Neural progenitor cell (in vitro differentiated cells): ENCODE measurements at regions not wholly inside any gene's neighbourhood (a gene's known extent, or its start where the extent isn't known, plus 50 kb on each side); places are given as distances from the start of the nearest gene placed in this dataset.

Experiments used
- DNase-seq: peaks from one replicate; pipeline ENCODE4 v3.0.0-alpha.2; 2016; ENCODE audit warnings: low spot score
- H2AFZ ChIP-seq: fragments of 200-600 bp; sonication (generic); replicated peaks from 2 replicates; pipeline ENCODE4 v1.6.1; 2016; ENCODE audit warnings: antibody characterized with exemption
- H3F3A ChIP-seq: fragments of 200-600 bp; sonication (generic); 2 replicates; pipeline ENCODE4 v1.6.1; 2016; ENCODE audit warnings: antibody characterized with exemption, low read depth
- H3K27ac ChIP-seq: fragments of 200-600 bp; sonication (generic); 2 replicates; pipeline ENCODE4 v1.5.1; 2016; ENCODE audit warnings: mild to moderate bottlenecking
- H3K27me3 ChIP-seq: fragments of 200-600 bp; sonication (generic); 2 replicates; pipeline ENCODE4 v1.6.1; 2016; ENCODE audit warnings: mild to moderate bottlenecking, moderate library complexity
- H3K36me3 ChIP-seq: fragments of 200-600 bp; sonication (generic); 2 replicates; pipeline ENCODE4 v1.5.1; 2016
- H3K4me1 ChIP-seq: fragments of 200-600 bp; sonication (generic); 2 replicates; pipeline ENCODE4 v1.6.1; 2016; ENCODE audit warnings: mixed run types
- H3K4me2 ChIP-seq: fragments of 200-600 bp; sonication (generic); 2 replicates; pipeline ENCODE4 v1.6.1; 2016
- H3K4me3 ChIP-seq: fragments of 200-600 bp; sonication (generic); 2 replicates; pipeline ENCODE4 v1.5.1; 2016
- H3K79me2 ChIP-seq: fragments of 200-600 bp; sonication (generic); 2 replicates; pipeline ENCODE4 v1.6.1; 2016; ENCODE audit warnings: low read depth
- H3K9ac ChIP-seq: fragments of 200-600 bp; sonication (generic); 2 replicates; pipeline ENCODE4 v1.6.1; 2016
- H3K9me3 ChIP-seq: fragments of 200-600 bp; sonication (generic); 2 replicates; pipeline ENCODE4 v1.5.1; 2016; ENCODE audit warnings: low read depth
- H4K20me1 ChIP-seq: fragments of 200-600 bp; sonication (generic); 2 replicates; pipeline ENCODE4 v1.6.1; 2016; ENCODE audit warnings: low read depth
- H3K27ac Mint-ChIP-seq: 3 replicates; pipeline ENCODE4 v1.8.0; 2021; ENCODE audit warnings: mixed read lengths
- H3K27me3 Mint-ChIP-seq: 2 replicates; pipeline ENCODE4 v1.8.0; 2022; ENCODE audit warnings: low read depth, mild to moderate bottlenecking, inconsistent platforms, moderate library complexity, mixed read lengths; ENCODE audit not compliant: insufficient read depth
- H3K36me3 Mint-ChIP-seq: 3 replicates; pipeline ENCODE4 v1.8.0; 2021; ENCODE audit warnings: mixed read lengths
- H3K4me1 Mint-ChIP-seq: 3 replicates; pipeline ENCODE4 v1.8.0; 2021; ENCODE audit warnings: mixed read lengths
- H3K4me3 Mint-ChIP-seq: 3 replicates; pipeline ENCODE4 v1.8.0; 2021; ENCODE audit warnings: mild to moderate bottlenecking, moderate library complexity, mixed read lengths
- H3K9me3 Mint-ChIP-seq: 3 replicates; pipeline ENCODE4 v1.8.0; 2020; ENCODE audit warnings: mixed read lengths
- CTCF ChIP-seq: fragments of 200-600 bp; sonication (generic); IDR thresholded peaks from 2 replicates; pipeline ENCODE4 v1.5.1; 2017; ENCODE audit warnings: antibody characterized with exemption, mild to moderate bottlenecking
- EZH2 ChIP-seq: fragments of 200-600 bp; sonication (generic); IDR thresholded peaks from 2 replicates; pipeline ENCODE4 v1.6.1; 2017; ENCODE audit warnings: antibody characterized with exemption, mild to moderate bottlenecking, moderate library complexity
- EZH2phosphoT487 ChIP-seq: fragments of 200-600 bp; sonication (generic); IDR thresholded peaks from 2 replicates; pipeline ENCODE4 v1.6.1; 2017; ENCODE audit warnings: antibody characterized with exemption

- H3K36me3 Mint-ChIP-seq, result no peaks in the 10 kb centered on the region
- H3K4me3 ChIP-seq, result no peak overlapping the region
- no peak overlapping the region for H3K27ac ChIP-seq
- no peaks in the 10 kb centered on the region for H3K4me1 ChIP-seq
- no peak overlapping the region for H3K4me2 ChIP-seq
- no peak overlapping the region for H3K27ac Mint-ChIP-seq
- H3K4me3 Mint-ChIP-seq, result no peak overlapping the region
- no peak overlapping the region for H3K9ac ChIP-seq
- no peaks in the 10 kb centered on the region for H3K27me3 ChIP-seq
- no peaks in the 10 kb centered on the region for H3F3A ChIP-seq
- H3K9me3 Mint-ChIP-seq, result no peaks in the 10 kb centered on the region
- no peaks in the 10 kb centered on the region for H4K20me1 ChIP-seq
- peaks cover 2% of the 10 kb centered on the region for H3K27me3 Mint-ChIP-seq
- no peak for TF ChIP-seq EZH2phosphoT487
- TF ChIP-seq CTCF, result peak; percentile 4
- no peaks in the 10 kb centered on the region for H3K4me1 Mint-ChIP-seq
- H3K79me2 ChIP-seq, result no peaks in the 10 kb centered on the region
- no peak overlapping the region for H2AFZ ChIP-seq
- DNase-seq, result no peak
- H3K9me3 ChIP-seq, result no peaks in the 10 kb centered on the region
- no peaks in the 10 kb centered on the region for H3K36me3 ChIP-seq
Measured at GRCh38 chr1:187551061-187551460, 722.3 kb downstream of the PLA2G4A start.

- no peaks in the 10 kb centered on the region for H3K4me1 ChIP-seq
- Mint-ChIP-seq H3K27me3 (peaks cover 2% of the 10 kb centered on the region), H3K27ac (no peak overlapping the region), H3K4me3 (no peak overlapping the region), H3K9me3 (no peaks in the 10 kb centered on the region), H3K4me1 (no peaks in the 10 kb centered on the region), H3K36me3 (no peaks in the 10 kb centered on the region)
- no peaks in the 10 kb centered on the region for H3K9me3 ChIP-seq
- H3K36me3 ChIP-seq, result no peaks in the 10 kb centered on the region
- no peaks in the 10 kb centered on the region for H3F3A ChIP-seq
- no peaks in the 10 kb centered on the region for H3K27me3 ChIP-seq
- TF ChIP-seq EZH2phosphoT487 (no peak), EZH2 (no peak), CTCF (no peak)
- H3K4me3 ChIP-seq, result no peak overlapping the region
- H3K9ac ChIP-seq, result no peak overlapping the region
- H3K4me2 ChIP-seq, result no peak overlapping the region
- no peak overlapping the region for H3K27ac ChIP-seq
- DNase-seq, result no peak
- no peak overlapping the region for H2AFZ ChIP-seq
- H4K20me1 ChIP-seq, result no peaks in the 10 kb centered on the region
- no peaks in the 10 kb centered on the region for H3K79me2 ChIP-seq
Measured at GRCh38 chr1:187563191-187563590, 734.4 kb downstream of the PLA2G4A start.

GRCh38 chr1:187566354-187566753 lies 737.6 kb downstream of the PLA2G4A start:
- no peaks in the 10 kb centered on the region for H3K9me3 Mint-ChIP-seq

More at GRCh38 chr1:187566354-187566753, 737.6 kb downstream of the PLA2G4A start:
- Histone ChIP-seq H3K27ac (no peak overlapping the region), H4K20me1 (no peaks in the 10 kb centered on the region), H2AFZ (no peak overlapping the region), H3K4me1 (no peaks in the 10 kb centered on the region), H3K4me2 (no peak overlapping the region), H3K9ac (no peak overlapping the region), H3K4me3 (no peak overlapping the region), H3K36me3 (no peaks in the 10 kb centered on the region), H3K9me3 (no peaks in the 10 kb centered on the region), H3F3A (no peaks in the 10 kb centered on the region), H3K27me3 (no peaks in the 10 kb centered on the region), H3K79me2 (no peaks in the 10 kb centered on the region)
- Mint-ChIP-seq H3K27me3 (no peaks in the 10 kb centered on the region), H3K27ac (no peak overlapping the region), H3K36me3 (no peaks in the 10 kb centered on the region), H3K4me3 (no peak overlapping the region), H3K4me1 (no peaks in the 10 kb centered on the region)
- TF ChIP-seq EZH2 (no peak), EZH2phosphoT487 (no peak), CTCF (no peak)
- no peak for DNase-seq
